HG02973 (cell line): ENCODE measurements at regions not wholly inside any gene's neighbourhood (a gene's known extent, or its start where the extent isn't known, plus 50 kb on each side); places are given as distances from the start of the nearest gene placed in this dataset.
"Not testable (repeated sequence)": the region's sequence is repeated elsewhere in the genome, so short reads cannot be mapped to it uniquely, and the experiment has no call there.

ENCODE experiments used
- ATAC-seq: cut with Tn5 transposase; IDR thresholded peaks from one replicate; pipeline ENCODE4 v1.9.1; 2021; ENCODE audit warnings: moderate library complexity; ENCODE audit not compliant: unreplicated experiment

- no peak for ATAC-seq
Observed at GRCh38 chr6:14765721-14766390, 480.0 kb upstream of the JARID2 start.

GRCh38 chr6:14766391-14766994 is 479.4 kb upstream of the JARID2 start:
- no peak for ATAC-seq

DNA sequence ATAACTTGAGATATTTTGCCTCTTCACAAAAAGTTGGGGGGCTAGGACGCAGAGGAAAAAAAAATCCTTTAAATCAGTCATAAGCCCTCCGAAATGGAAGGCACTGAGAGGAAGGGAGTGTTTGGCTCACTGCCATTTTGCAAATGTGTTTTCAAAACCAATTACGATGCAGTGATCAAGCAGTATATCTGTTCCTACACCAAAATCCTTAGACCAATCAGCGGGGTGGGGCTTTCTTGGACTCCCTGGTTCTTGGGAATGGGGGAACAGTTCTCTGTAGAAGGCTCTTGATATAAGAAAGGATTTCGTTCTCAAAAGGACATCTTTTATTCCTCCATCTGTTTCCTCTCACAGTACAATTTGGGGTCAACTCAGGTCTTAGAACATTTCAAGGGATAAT is 478.6 kb upstream of the JARID2 start:
- ATAC-seq = no peak

- no peak for ATAC-seq
Observed at GRCh38 chr6:14770040-14770439, 475.8 kb upstream of the JARID2 start.

DNA sequence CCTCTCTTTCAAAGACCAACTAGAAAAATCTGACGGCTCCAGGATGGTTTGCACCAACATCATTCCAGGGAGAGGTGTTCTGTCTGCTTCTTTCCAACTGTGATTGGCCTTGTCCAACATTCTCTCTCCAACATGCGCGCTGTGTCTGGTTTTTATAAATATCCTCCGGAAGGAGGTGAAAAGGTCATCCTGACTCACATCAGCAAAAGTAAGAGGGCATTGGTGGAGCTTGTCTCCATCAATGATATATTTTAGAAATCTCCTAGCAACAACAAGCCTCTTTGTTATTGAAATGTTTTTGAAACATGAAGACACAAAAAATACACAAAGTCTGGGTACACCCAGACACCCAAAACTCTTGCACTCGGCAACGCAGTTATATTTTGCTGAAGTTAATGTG is 475.3 kb upstream of the JARID2 start:
- no peak for ATAC-seq

- no peak for ATAC-seq
Observed at GRCh38 chr6:14771016-14771415, 474.9 kb upstream of the JARID2 start.

DNA sequence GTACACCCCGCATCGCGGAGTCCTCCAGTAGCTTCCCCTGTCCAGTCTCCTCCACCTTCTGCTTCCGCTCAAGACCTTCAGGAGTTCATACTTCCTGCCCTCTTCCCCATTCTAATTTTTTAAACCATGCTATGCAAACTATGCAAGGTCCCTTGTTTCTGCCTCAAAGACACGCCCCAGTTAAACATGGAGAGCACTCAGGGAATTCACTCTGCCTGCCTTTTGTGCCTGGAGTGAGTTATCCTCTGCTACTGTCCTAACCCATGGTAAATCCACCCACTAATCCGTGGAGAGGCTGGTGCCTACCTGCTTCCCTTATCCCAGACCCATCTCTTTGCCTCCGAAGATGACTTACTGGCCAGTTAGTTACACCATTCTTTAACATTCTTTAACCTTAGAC is 473.7 kb upstream of the JARID2 start:
- no peak for ATAC-seq

DNA sequence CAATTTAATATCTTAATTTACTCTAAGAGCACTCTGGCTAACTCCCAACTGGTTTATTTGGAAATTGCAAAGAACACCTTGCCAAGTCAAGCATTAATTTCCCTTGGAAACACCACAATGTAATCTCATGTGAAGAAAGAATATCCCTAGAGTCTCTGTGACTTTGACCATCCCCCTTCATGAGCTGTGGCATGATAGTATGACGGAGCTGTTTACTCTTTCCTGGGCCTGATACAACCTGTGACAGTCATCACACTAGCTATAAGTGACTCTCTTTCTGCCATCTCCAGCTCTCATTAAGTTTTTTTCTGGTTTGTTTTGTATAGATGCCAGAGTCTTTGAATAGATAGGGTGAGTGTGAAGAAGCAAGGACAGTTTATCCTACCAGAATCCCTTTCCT is 470.3 kb upstream of the JARID2 start:
- no peak for ATAC-seq

- ATAC-seq = no peak
Observed at GRCh38 chr6:14776307-14776706, 469.6 kb upstream of the JARID2 start.

DNA sequence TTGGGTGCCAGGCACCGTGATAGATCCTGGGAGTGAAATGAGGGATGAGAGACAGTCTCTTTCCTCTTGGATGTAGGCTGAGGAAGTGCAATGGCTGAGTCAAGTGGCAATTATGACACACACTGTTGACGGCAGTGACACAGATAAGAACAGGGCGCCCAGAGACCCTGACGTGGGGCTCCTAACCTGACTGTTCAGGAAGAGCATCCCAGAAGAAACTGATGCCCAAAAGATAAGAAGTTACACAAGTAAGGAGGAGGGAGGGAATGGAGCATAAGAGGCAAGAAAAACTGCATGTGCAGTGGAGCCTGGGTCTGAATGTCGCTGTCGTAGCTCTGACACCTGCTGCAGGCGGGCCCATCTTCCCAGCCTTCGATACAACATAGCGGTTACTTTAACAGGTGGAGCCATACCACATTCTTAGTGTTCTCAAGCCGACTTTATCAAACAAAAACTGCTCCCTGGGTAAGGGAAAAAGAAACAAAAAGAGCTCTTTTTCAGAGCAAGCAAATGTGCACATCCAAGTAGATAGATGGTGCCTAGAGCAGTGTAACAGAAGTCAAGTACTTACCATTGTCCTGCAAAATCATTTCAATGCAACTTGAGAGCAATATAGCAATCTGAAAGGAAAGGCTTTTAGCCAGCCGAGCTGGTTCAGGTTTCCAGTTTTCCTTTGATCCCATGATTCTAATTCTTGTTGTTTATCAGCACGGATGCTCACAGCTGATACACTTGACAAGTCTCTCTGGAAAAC is 463.9 kb upstream of the JARID2 start:
- ATAC-seq = no peak

DNA sequence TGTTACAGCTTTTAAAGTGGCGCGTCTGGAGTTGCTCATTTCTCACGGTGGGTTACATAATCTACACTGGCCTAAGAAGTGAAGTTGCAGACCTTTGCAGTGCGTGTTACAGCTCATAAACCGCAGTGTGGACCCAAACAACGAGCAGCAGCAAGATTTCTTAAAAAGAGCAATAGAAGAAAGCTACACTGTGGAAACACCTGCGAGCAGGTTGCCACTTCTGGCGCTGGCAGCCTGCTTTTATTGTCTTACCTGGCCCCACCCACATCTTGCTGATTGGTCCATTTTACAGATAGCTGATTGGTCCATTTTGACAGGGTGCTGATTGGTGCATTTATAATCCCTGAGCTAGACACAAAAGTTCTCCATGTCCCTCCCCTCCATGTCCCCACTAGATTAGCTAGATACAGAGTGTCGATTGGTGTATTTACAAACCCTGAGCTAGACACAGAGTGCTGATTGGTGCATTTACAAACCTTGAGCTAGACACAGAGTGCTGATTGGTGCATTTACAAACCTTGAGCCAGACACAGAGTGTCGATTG is 462.9 kb upstream of the JARID2 start:
- not testable (repeated sequence) for ATAC-seq

DNA sequence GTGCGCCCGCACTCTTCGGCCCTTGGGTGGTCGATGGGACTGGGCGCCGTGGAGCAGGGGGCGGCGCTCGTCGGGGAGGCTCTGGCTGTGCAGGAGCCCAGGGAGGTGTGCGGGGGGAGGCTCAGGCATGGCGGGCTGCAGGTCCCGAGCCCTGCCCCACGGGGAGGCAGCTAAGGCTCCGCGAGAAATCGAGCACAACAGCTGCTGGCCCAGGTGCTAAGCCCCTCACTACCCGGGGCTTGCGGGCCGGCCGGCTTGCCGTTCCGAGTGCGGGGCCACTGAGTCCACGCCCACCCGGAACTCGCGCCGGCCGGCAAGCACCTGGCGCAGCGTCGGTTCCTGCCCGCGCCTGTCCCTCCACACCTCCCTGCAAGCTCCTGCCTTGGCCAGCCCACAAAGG is 462.3 kb upstream of the JARID2 start:
- no peak for ATAC-seq

DNA sequence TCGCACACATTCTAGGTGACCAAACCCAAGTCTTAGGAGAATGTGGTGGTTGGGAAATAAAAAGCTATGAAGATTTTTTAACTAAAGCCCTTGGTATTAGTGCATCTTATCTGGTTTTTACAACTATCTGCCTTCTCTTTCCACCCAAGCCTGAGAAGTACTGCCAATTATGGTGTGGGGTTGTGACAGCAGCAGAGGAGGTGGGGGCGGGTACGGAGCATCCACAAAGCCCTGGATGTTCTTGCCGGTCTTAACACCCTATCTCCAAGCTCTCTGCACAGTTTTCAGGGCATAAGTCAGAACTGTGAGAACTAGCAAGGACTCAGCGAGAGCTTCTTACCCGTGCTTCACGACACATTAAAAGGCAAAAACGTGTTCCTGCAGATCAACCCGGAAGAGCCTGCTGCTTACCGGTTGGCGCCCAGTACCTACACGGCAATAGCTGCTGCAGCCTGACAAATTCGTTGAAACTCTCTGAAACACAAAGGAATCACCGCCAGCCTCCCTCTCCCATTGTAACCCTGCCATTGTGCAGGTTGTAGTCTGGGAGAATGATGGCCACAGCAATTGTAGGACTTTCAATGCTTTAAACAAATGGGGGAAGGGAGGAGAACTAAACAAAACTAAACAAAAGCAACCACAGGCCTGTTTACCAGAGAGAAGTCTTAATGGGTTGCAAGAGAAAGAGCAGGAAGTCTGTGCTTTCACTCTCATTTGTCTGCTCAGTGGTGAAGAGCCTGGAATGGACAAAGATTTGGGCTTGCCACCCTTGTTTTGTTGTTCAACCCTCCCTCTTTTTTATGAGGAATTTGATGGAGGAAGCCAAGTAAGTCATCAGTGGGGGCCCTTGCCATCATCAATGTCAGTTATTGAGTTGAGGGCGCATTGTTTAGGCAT is 461.0 kb upstream of the JARID2 start:
- ATAC-seq = no peak

DNA sequence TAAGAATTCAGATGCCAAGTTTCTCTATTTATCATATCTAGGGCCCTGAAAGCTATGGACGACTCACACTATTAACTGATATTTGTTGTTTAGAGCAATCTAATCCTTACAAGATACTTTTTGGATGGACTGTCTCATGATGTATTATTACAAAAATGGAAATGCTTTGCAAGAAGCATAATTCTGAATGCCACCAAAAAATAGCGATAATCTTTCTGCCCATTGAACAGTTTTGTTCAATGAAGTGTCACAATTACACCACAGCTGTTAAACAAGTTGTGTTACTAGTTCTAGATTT is 460.4 kb upstream of the JARID2 start:
- no peak for ATAC-seq

GRCh38 chr6:14786008-14786407 is 459.9 kb upstream of the JARID2 start:
- no peak for ATAC-seq

DNA sequence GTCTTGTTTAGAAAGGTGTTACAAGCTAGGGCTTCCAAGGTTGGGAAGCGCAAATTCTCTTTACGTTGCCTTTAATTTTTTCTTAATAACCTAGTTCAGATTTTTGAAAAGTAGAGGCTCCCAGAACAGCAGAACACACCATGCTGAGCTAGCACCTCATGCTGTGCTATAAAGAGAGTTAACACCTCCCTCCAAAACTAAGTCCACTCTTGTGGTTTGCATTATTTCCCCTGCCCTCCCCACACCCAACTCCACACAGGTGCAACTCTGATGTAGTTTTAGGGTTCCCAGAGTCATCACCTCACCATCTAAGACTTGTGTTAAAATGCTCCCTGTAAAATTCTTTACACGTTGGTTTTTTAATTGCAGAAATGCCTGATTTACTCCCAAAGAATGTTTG is 459.4 kb upstream of the JARID2 start:
- no peak for ATAC-seq

GRCh38 chr6:14787250-14787649 is 458.6 kb upstream of the JARID2 start:
- no peak for ATAC-seq

GRCh38 chr6:14787677-14788076 is 458.2 kb upstream of the JARID2 start:
- no peak for ATAC-seq

DNA sequence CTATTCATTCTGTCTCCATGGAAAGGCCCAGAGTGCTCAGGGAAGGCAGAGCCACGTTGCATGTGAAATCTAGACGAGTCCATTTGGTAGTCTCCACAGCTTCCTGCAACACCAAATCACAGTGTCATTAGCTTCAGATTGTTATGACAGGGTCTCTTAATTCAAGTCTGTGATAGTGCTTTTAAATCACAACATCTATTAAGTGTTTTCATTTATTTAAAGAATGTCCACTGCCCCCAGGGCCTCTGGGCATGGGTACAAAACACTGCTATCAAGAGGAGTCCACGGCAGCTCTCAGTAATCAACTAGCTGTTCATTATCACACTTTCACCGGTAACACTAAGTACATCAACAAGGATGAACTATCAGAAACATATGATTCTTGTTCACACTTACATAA is 455.9 kb upstream of the JARID2 start:
- no peak for ATAC-seq

DNA sequence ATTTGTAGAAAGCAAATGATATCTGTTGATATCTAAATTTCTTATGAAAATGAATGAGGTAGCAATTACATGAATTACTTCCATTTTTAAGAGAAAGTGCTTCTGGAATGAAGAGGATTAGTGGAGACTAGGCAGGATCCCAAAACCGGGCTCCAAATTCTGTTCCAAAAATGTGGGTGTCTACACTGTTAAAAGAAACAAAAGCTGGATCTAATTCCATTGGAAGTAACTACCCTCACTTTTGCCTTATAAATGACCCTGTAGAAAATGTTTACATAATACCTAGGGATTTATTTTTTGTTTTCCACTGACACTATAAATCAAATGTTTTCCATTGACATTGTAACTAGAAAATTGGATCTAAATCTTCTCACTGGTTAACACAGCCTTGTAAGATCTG is 454.9 kb upstream of the JARID2 start:
- no peak for ATAC-seq

DNA sequence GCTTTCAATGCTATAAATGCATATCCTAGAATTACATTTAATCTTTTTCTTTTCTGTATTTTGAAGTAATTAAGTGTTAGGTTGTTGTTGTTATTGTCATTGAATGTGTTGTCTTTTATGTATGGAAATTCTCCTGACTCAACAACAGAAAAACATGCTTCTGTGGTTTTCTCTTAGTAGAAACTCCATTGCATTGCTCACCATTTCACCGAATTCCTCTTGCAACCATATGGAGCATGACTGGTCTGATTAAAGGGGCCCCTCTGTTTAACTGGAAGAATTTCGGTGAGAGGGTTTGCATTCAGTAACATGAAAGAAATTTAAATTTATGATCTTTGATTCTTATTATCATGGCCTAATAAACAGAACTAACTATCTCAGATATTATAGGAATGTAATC is 454.3 kb upstream of the JARID2 start:
- ATAC-seq = no peak
